IPS-20b (cell line): ENCODE measurements at regions not wholly inside any gene's neighbourhood (a gene's known extent, or its start where the extent isn't known, plus 50 kb on each side); places are given as distances from the start of the nearest gene placed in this dataset.

Source experiments
- H3K27ac ChIP-seq: one replicate; pipeline ENCODE4 v1.5.1; 2013; ENCODE audit warnings: low read length
- H3K27me3 ChIP-seq: 2 replicates; pipeline ENCODE4 v1.6.1; 2013; ENCODE audit warnings: mild to moderate bottlenecking, low read length, inconsistent platforms; ENCODE audit not compliant: insufficient read depth
- H3K36me3 ChIP-seq: 2 replicates; pipeline ENCODE4 v1.6.1; 2013; ENCODE audit warnings: low read depth, mild to moderate bottlenecking, inconsistent platforms, low read length, moderate library complexity; ENCODE audit not compliant: insufficient read depth
- H3K4me1 ChIP-seq: 2 replicates; pipeline ENCODE4 v1.6.1; 2013; ENCODE audit warnings: mild to moderate bottlenecking, control low read depth, inconsistent platforms, low read length, moderate library complexity; ENCODE audit not compliant: insufficient read depth
- H3K4me3 ChIP-seq: 2 replicates; pipeline ENCODE4 v1.5.1; 2013; ENCODE audit warnings: mild to moderate bottlenecking, low read length, inconsistent platforms
- H3K9ac ChIP-seq: 2 replicates; pipeline ENCODE4 v1.6.1; 2013; ENCODE audit warnings: low read depth, mild to moderate bottlenecking, inconsistent platforms, low read length, moderate library complexity
- H3K9me3 ChIP-seq: 2 replicates; pipeline ENCODE4 v1.6.1; 2013; ENCODE audit warnings: mild to moderate bottlenecking, low read depth, low read length, inconsistent platforms; ENCODE audit not compliant: insufficient read depth

GRCh38 chr16:59596693-59597092, 862.6 kb upstream of the GOT2 start:
- Histone ChIP-seq H3K4me1 (no peaks in the 10 kb centered on the region), H3K9me3 (no peaks in the 10 kb centered on the region), H3K36me3 (no peaks in the 10 kb centered on the region), H3K9ac (no peak overlapping the region), H3K4me3 (no peak overlapping the region), H3K27ac (no peak overlapping the region), H3K27me3 (no peaks in the 10 kb centered on the region)

- H3K4me3 ChIP-seq, result no peak overlapping the region
- H3K9me3 ChIP-seq, result no peaks in the 10 kb centered on the region
- no peaks in the 10 kb centered on the region for H3K36me3 ChIP-seq
- H3K27me3 ChIP-seq, result no peaks in the 10 kb centered on the region
- no peak overlapping the region for H3K27ac ChIP-seq
- no peaks in the 10 kb centered on the region for H3K4me1 ChIP-seq
- no peak overlapping the region for H3K9ac ChIP-seq
These were observed 859.1 kb upstream of the GOT2 start for GRCh38 chr16:59593194-59593661.

GRCh38 chr16:59591480-59591879, 857.4 kb upstream of the GOT2 start:
- no peak overlapping the region for H3K9ac ChIP-seq
- H3K4me1 ChIP-seq, result no peaks in the 10 kb centered on the region
- H3K27me3 ChIP-seq, result no peaks in the 10 kb centered on the region
- H3K9me3 ChIP-seq, result no peaks in the 10 kb centered on the region
- no peak overlapping the region for H3K4me3 ChIP-seq
- H3K27ac ChIP-seq, result no peak overlapping the region
- no peaks in the 10 kb centered on the region for H3K36me3 ChIP-seq

- Histone ChIP-seq H3K27ac (no peak overlapping the region), H3K27me3 (no peaks in the 10 kb centered on the region), H3K9me3 (no peaks in the 10 kb centered on the region), H3K9ac (no peak overlapping the region), H3K4me3 (no peak overlapping the region), H3K36me3 (no peaks in the 10 kb centered on the region), H3K4me1 (no peaks in the 10 kb centered on the region)
These were observed 856.7 kb upstream of the GOT2 start for GRCh38 chr16:59590845-59591244.

GRCh38 chr16:59586331-59586730, 852.2 kb upstream of the GOT2 start:
- no peaks in the 10 kb centered on the region for H3K4me1 ChIP-seq
- no peak overlapping the region for H3K4me3 ChIP-seq
- no peak overlapping the region for H3K27ac ChIP-seq
- no peaks in the 10 kb centered on the region for H3K27me3 ChIP-seq
- H3K9me3 ChIP-seq, result no peaks in the 10 kb centered on the region
- no peak overlapping the region for H3K9ac ChIP-seq
- H3K36me3 ChIP-seq, result no peaks in the 10 kb centered on the region

- no peak overlapping the region for H3K4me3 ChIP-seq
- H3K27me3 ChIP-seq, result no peaks in the 10 kb centered on the region
- H3K27ac ChIP-seq, result no peak overlapping the region
- H3K9ac ChIP-seq, result no peak overlapping the region
- no peaks in the 10 kb centered on the region for H3K4me1 ChIP-seq
- no peaks in the 10 kb centered on the region for H3K9me3 ChIP-seq
- H3K36me3 ChIP-seq, result no peaks in the 10 kb centered on the region
These were observed 840.2 kb upstream of the GOT2 start for GRCh38 chr16:59574296-59574695.

GRCh38 chr16:59573528-59574271, 839.6 kb upstream of the GOT2 start:
- H3K27ac ChIP-seq, result no peak overlapping the region
- H3K9ac ChIP-seq, result no peak overlapping the region
- H3K9me3 ChIP-seq, result no peaks in the 10 kb centered on the region
- H3K36me3 ChIP-seq, result no peaks in the 10 kb centered on the region
- H3K4me1 ChIP-seq, result no peaks in the 10 kb centered on the region
- H3K4me3 ChIP-seq, result no peak overlapping the region
- H3K27me3 ChIP-seq, result no peaks in the 10 kb centered on the region

GRCh38 chr16:59567496-59567895, 833.4 kb upstream of the GOT2 start:
- Histone ChIP-seq H3K36me3 (no peaks in the 10 kb centered on the region), H3K9ac (no peak overlapping the region; the same call in 1 of the 2 replicates), H3K4me1 (peaks cover 3% of the 10 kb centered on the region; the same call in 1 of the 2 replicates), H3K4me3 (no peak overlapping the region), H3K27ac (no peak overlapping the region), H3K27me3 (no peaks in the 10 kb centered on the region), H3K9me3 (no peaks in the 10 kb centered on the region)

GRCh38 chr16:59566446-59566845, 832.3 kb upstream of the GOT2 start:
- no peak overlapping the region for H3K27ac ChIP-seq
- H3K36me3 ChIP-seq, result no peaks in the 10 kb centered on the region
- H3K4me1 ChIP-seq, result peaks cover 3% of the 10 kb centered on the region; the same call in 1 of the 2 replicates
- no peaks in the 10 kb centered on the region for H3K9me3 ChIP-seq
- H3K4me3 ChIP-seq, result no peak overlapping the region
- H3K27me3 ChIP-seq, result no peaks in the 10 kb centered on the region
- no peak overlapping the region for H3K9ac ChIP-seq

GRCh38 chr16:59558679-59559078, 824.6 kb upstream of the GOT2 start:
- H3K36me3 ChIP-seq, result no peaks in the 10 kb centered on the region
- no peaks in the 10 kb centered on the region for H3K27me3 ChIP-seq
- H3K9ac ChIP-seq, result no peak overlapping the region
- no peaks in the 10 kb centered on the region for H3K9me3 ChIP-seq
- no peak overlapping the region for H3K27ac ChIP-seq
- no peak overlapping the region for H3K4me3 ChIP-seq
- H3K4me1 ChIP-seq, result no peaks in the 10 kb centered on the region

- Histone ChIP-seq H3K9ac (no peak overlapping the region), H3K36me3 (no peaks in the 10 kb centered on the region), H3K4me1 (no peaks in the 10 kb centered on the region), H3K4me3 (no peak overlapping the region), H3K27me3 (no peaks in the 10 kb centered on the region), H3K9me3 (no peaks in the 10 kb centered on the region), H3K27ac (no peak overlapping the region)
These were observed 818.0 kb upstream of the GOT2 start for GRCh38 chr16:59552164-59552563.

GRCh38 chr16:59545721-59546120, 811.6 kb upstream of the GOT2 start:
- no peaks in the 10 kb centered on the region for H3K36me3 ChIP-seq
- H3K27me3 ChIP-seq, result no peaks in the 10 kb centered on the region
- no peak overlapping the region for H3K27ac ChIP-seq
- no peaks in the 10 kb centered on the region for H3K9me3 ChIP-seq
- H3K9ac ChIP-seq, result no peak overlapping the region
- H3K4me3 ChIP-seq, result no peak overlapping the region
- H3K4me1 ChIP-seq, result no peaks in the 10 kb centered on the region
